ENCODE measurements at regions not wholly inside any gene's neighbourhood (a gene's known extent, or its start where the extent isn't known, plus 50 kb on each side); places are given as distances from the start of the nearest gene placed in this dataset.

- TF ChIP-seq GATA3 (IDR thresholded peaks at IDR 0.05; ENCODE audit: low read depth, low read length) (no peak), GATA2 (IDR thresholded peaks at IDR 0.05; ENCODE audit: low read depth, low read length) (no peak)
Observed at GRCh38 chr13:104525467-104525866, 1459.2 kb upstream of the SLC10A2 start.

Measured in SH-SY5Y (cell line).